Kidney (tissue), 13 donors: ENCODE measurements at regions not wholly inside any gene's neighbourhood (a gene's known extent, or its start where the extent isn't known, plus 50 kb on each side); places are given as distances from the start of the nearest gene placed in this dataset.
"Not testable (repeated sequence)": the region's sequence is repeated elsewhere in the genome, so short reads cannot be mapped to it uniquely, and the experiment has no call there.

Source experiments
- DNase-seq, 5 donors: peaks; one replicate each; pipeline ENCODE4 v3.0.0-alpha.2; 2013 to 2020
- FAIRE-seq: peaks from 2 replicates; lab custom pipeline; 2012; peaks lifted over from hg19 to GRCh38; lab: Jason Lieb, UNC
- H3K27ac ChIP-seq, 2 donors: one replicate each; pipeline ENCODE4 v1.7.0; 2013; ENCODE audit warnings: low read depth in 2 of 2, low read length in 2 of 2, inconsistent platforms in 1 of 2
- H3K27me3 ChIP-seq: one replicate; pipeline ENCODE4 v1.7.1; 2013; ENCODE audit warnings: low read length, inconsistent platforms; ENCODE audit not compliant: control insufficient read depth, insufficient read depth
- H3K36me3 ChIP-seq, 3 donors: one replicate each; pipeline versions ENCODE4 v1.7.0 to v1.7.1; 2013; ENCODE audit warnings: low read length in 3 of 3, control low read depth in 1 of 3, inconsistent platforms in 1 of 3; ENCODE audit not compliant: insufficient read depth in 3 of 3, control insufficient read depth in 2 of 3
- H3K4me1 ChIP-seq, 3 donors: one replicate each; pipeline versions ENCODE4 v1.7.0 to v1.7.1; 2013; ENCODE audit warnings: low read length in 3 of 3, inconsistent platforms in 1 of 3, low read depth in 1 of 3; ENCODE audit not compliant: control insufficient read depth in 2 of 3, insufficient read depth in 2 of 3
- H3K4me3 ChIP-seq, 3 donors: one replicate each; pipeline versions ENCODE4 v1.7.0 to v1.8.1; 2013; ENCODE audit warnings: low read length in 3 of 3, control low read depth in 1 of 3, inconsistent platforms in 1 of 3
- H3K9ac ChIP-seq, 3 donors: one replicate each; pipeline versions ENCODE4 v1.7.0 to v1.7.1; 2013; ENCODE audit warnings: low read length in 3 of 3, control low read depth in 1 of 3, inconsistent platforms in 1 of 3
- H3K9me3 ChIP-seq, 3 donors: one replicate each; pipeline versions ENCODE4 v1.7.0 to v1.7.1; 2013; ENCODE audit warnings: low read length in 3 of 3, control low read depth in 1 of 3, inconsistent platforms in 1 of 3; ENCODE audit not compliant: control insufficient read depth in 2 of 3, insufficient read depth in 1 of 3
- intact Hi-C: fragments of 100-400 bp; cut with DNase I; formaldehyde crosslinking; loops from one replicate; pipeline ENCODE4 v1.11.1; 2022
- TF ChIP-seq, protein P1 (sequence below): IDR thresholded peaks from 3 replicates; pipeline ENCODE4 v1.5.1; 2012; ENCODE audit warnings: mild to moderate bottlenecking, moderate library complexity, borderline replicate concordance; ENCODE audit not compliant: insufficient read depth; ENCODE audit errors: extremely low read depth
- donor health status: control.
- donor health status: control.
- donor health status: control.
- donor health status: control.
- donor health status: control.
- donor health status: DM: yes; HTN: yes; CAD: no.
- donor health status: Normal renal cell carcinoma (clear cell type).

DNA sequence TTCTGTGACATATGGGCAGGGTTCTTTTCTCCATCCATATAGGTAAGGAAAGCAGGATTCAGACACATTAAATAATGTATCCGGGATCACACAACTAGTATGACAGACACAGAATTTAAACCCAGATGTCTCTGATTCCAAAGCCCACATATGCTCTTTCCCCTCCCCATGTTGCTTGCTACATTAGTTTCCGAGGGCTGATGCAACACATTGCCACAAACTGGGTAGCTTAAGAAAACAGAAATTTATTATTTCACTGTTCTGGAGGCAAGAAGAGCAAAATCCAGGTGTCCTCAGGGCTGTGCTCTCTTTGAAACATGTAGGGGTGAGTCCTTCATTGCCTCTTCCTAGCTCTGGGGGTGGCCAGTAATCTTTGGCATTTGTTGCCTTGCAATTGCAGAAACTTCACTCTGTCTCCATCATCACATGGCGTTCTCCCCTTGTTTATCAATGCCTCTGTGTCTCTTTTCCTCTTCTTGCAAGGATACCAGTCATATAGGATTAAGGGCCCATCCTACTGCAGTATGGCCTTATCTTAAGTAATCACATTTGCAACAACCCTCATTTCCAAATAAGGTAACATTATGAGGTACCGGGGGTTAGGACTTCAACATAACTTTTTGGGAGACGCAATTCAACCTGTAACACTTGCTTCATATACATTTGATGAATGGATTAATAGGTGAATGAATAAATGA is 83.0 kb upstream of the CCND2 start:
- no peaks in the 10 kb centered on the region for H3K9me3 ChIP-seq
- no peak overlapping the region for H3K4me3 ChIP-seq
- TF ChIP-seq, protein P1, sequence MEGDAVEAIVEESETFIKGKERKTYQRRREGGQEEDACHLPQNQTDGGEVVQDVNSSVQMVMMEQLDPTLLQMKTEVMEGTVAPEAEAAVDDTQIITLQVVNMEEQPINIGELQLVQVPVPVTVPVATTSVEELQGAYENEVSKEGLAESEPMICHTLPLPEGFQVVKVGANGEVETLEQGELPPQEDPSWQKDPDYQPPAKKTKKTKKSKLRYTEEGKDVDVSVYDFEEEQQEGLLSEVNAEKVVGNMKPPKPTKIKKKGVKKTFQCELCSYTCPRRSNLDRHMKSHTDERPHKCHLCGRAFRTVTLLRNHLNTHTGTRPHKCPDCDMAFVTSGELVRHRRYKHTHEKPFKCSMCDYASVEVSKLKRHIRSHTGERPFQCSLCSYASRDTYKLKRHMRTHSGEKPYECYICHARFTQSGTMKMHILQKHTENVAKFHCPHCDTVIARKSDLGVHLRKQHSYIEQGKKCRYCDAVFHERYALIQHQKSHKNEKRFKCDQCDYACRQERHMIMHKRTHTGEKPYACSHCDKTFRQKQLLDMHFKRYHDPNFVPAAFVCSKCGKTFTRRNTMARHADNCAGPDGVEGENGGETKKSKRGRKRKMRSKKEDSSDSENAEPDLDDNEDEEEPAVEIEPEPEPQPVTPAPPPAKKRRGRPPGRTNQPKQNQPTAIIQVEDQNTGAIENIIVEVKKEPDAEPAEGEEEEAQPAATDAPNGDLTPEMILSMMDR: no peak
- no peaks in the 10 kb centered on the region for H3K27me3 ChIP-seq
- H3K9ac ChIP-seq: no peak overlapping the region
- FAIRE-seq (no peak), DNase-seq (no peak)
- H3K36me3 ChIP-seq: no peaks in the 10 kb centered on the region
- intact Hi-C loops: no loop called here
- H3K27ac ChIP-seq: no peak overlapping the region
- no peaks in the 10 kb centered on the region for H3K4me1 ChIP-seq

DNA sequence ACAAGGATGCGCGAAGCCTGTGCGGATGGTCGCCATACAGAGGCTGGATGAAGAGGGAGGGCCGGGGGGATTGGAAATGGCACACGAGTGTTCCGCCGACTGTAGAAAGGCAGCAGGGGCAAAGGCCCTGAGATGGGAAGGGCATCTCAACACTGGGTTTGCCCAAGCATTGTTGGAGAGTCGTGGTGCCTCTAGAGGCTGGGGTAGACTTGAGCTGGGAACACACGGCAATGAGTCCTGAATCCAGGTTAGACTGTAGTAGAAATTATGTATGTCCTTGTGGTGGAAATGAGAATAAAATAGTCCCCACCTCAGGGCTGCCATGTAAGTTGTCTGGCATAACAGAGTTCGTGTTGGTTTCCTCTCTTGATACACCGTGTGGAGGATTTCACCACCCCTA is 83.8 kb upstream of the CCND2 start:
- Histone ChIP-seq H3K9ac (no peak overlapping the region), H3K27ac (no peak overlapping the region), H3K4me3 (no peak overlapping the region), H3K9me3 (no peaks in the 10 kb centered on the region), H3K36me3 (no peaks in the 10 kb centered on the region), H3K27me3 (no peaks in the 10 kb centered on the region), H3K4me1 (no peaks in the 10 kb centered on the region)
- DNase-seq: no peak
- intact Hi-C loops: no loop called here
- FAIRE-seq: no peak
- TF ChIP-seq, protein P1: no peak

- no peaks in the 10 kb centered on the region for H3K36me3 ChIP-seq
- intact Hi-C loops: no loop called here
- H3K4me1 ChIP-seq: no peaks in the 10 kb centered on the region
- H3K9ac ChIP-seq: no peak overlapping the region
- no peak overlapping the region for H3K4me3 ChIP-seq
- DNase-seq (no peak), FAIRE-seq (no peak)
- no peaks in the 10 kb centered on the region for H3K9me3 ChIP-seq
- H3K27ac ChIP-seq: no peak overlapping the region
- H3K27me3 ChIP-seq: no peaks in the 10 kb centered on the region
- TF ChIP-seq, protein P1: no peak
Observed at GRCh38 chr12:4187916-4188315, 85.6 kb upstream of the CCND2 start.

- H3K4me3 ChIP-seq, H3K27me3 ChIP-seq, intact Hi-C loops, H3K9ac ChIP-seq, DNase-seq, H3K9me3 ChIP-seq, H3K36me3 ChIP-seq, H3K4me1 ChIP-seq, FAIRE-seq, H3K27ac ChIP-seq: not testable (repeated sequence)
Observed at GRCh38 chr12:4187315-4187714, 86.2 kb upstream of the CCND2 start.
